ENCODE measurements at regions not wholly inside any gene's neighbourhood (a gene's known extent, or its start where the extent isn't known, plus 50 kb on each side); places are given as distances from the start of the nearest gene placed in this dataset.
A peak's percentile ranks its signal among the peaks of the same experiment; 100 is the strongest.

GRCh38 chr1:234970731-234971476 is 157.7 kb downstream of the TOMM20 start:
- peaks cover 69% of the 10 kb centered on the region for H3K4me1 ChIP-seq (ENCODE audit: insufficient read depth, low read length, severe bottlenecking)
- H3K4me2 ChIP-seq (ENCODE audit: low read length) = no peak overlapping the region
- H3K9ac ChIP-seq (ENCODE audit: low read length) = peak overlapping the region; percentile 27; the same call in 1 of the 2 replicates
- no peaks in the 10 kb centered on the region for H3K79me2 ChIP-seq (ENCODE audit: insufficient read depth, low read length)
- TF ChIP-seq CTCF (IDR thresholded peaks at IDR 0.05; ENCODE audit: low read length) = no peak
- no peak for TF ChIP-seq EZH2 (IDR thresholded peaks at IDR 0.05; ENCODE audit: borderline replicate concordance, low read length)
- no peaks in the 10 kb centered on the region for H3K36me3 ChIP-seq (ENCODE audit: insufficient read depth, low read length)
- H3K27ac ChIP-seq (ENCODE audit: low read depth, low read length, poor library complexity, severe bottlenecking) = peak overlapping the region; percentile 88
- H2AFZ ChIP-seq (ENCODE audit: low read length) = no peak overlapping the region
- no peaks in the 10 kb centered on the region for H3K9me3 ChIP-seq (ENCODE audit: low read length)
- no peaks in the 10 kb centered on the region for H4K20me1 ChIP-seq (ENCODE audit: insufficient read depth, low read length)
- no peaks in the 10 kb centered on the region for H3K27me3 ChIP-seq (ENCODE audit: insufficient read depth, low read length)
- no peak overlapping the region for H3K4me3 ChIP-seq (ENCODE audit: low read depth, low read length, poor library complexity, severe bottlenecking)
- H3K9me2 ChIP-seq (ENCODE audit: low read depth, low read length) = no peaks in the 10 kb centered on the region
- H3F3A ChIP-seq (ENCODE audit: insufficient read depth, low read length) = no peaks in the 10 kb centered on the region

GRCh38 chr1:234970401-234970730 is 158.3 kb downstream of the TOMM20 start:
- H2AFZ ChIP-seq (ENCODE audit: low read length) = no peak overlapping the region
- H3K4me1 ChIP-seq (ENCODE audit: insufficient read depth, low read length, severe bottlenecking) = peaks cover 70% of the 10 kb centered on the region

GRCh38 chr1:234969581-234970400 is 158.8 kb downstream of the TOMM20 start:
- Histone ChIP-seq H3K27me3 (ENCODE audit: insufficient read depth, low read length) (no peaks in the 10 kb centered on the region), H3K79me2 (ENCODE audit: insufficient read depth, low read length) (no peaks in the 10 kb centered on the region), H3K4me2 (ENCODE audit: low read length) (peak overlapping the region; percentile 34), H3K4me1 (ENCODE audit: insufficient read depth, low read length, severe bottlenecking) (peaks cover 74% of the 10 kb centered on the region), H2AFZ (ENCODE audit: low read length) (no peak overlapping the region), H3K36me3 (ENCODE audit: insufficient read depth, low read length) (no peaks in the 10 kb centered on the region), H3K9me2 (ENCODE audit: low read depth, low read length) (no peaks in the 10 kb centered on the region), H3K9me3 (ENCODE audit: low read length) (no peaks in the 10 kb centered on the region), H3K27ac (ENCODE audit: low read depth, low read length, poor library complexity, severe bottlenecking) (peak overlapping the region; percentile 88), H4K20me1 (ENCODE audit: insufficient read depth, low read length) (no peaks in the 10 kb centered on the region), H3K9ac (ENCODE audit: low read length) (peak overlapping the region; percentile 29; the same call in 1 of the 2 replicates), H3F3A (ENCODE audit: insufficient read depth, low read length) (no peaks in the 10 kb centered on the region), H3K4me3 (ENCODE audit: low read depth, low read length, poor library complexity, severe bottlenecking) (no peak overlapping the region)
- TF ChIP-seq CTCF (IDR thresholded peaks at IDR 0.05; ENCODE audit: low read length) (no peak), EZH2 (IDR thresholded peaks at IDR 0.05; ENCODE audit: borderline replicate concordance, low read length) (no peak)

More at GRCh38 chr1:234970401-234970730, 158.3 kb downstream of the TOMM20 start:
- Histone ChIP-seq H3K27me3 (ENCODE audit: insufficient read depth, low read length) (no peaks in the 10 kb centered on the region), H3K9ac (ENCODE audit: low read length) (peak overlapping the region; percentile 10; the same call in 1 of the 2 replicates), H3K27ac (ENCODE audit: low read depth, low read length, poor library complexity, severe bottlenecking) (peak overlapping the region; percentile 88), H3F3A (ENCODE audit: insufficient read depth, low read length) (no peaks in the 10 kb centered on the region), H3K4me2 (ENCODE audit: low read length) (no peak overlapping the region), H4K20me1 (ENCODE audit: insufficient read depth, low read length) (no peaks in the 10 kb centered on the region), H3K79me2 (ENCODE audit: insufficient read depth, low read length) (no peaks in the 10 kb centered on the region), H3K9me2 (ENCODE audit: low read depth, low read length) (no peaks in the 10 kb centered on the region), H3K36me3 (ENCODE audit: insufficient read depth, low read length) (no peaks in the 10 kb centered on the region), H3K4me3 (ENCODE audit: low read depth, low read length, poor library complexity, severe bottlenecking) (no peak overlapping the region), H3K9me3 (ENCODE audit: low read length) (no peaks in the 10 kb centered on the region)
- TF ChIP-seq EZH2 (IDR thresholded peaks at IDR 0.05; ENCODE audit: borderline replicate concordance, low read length) (no peak), CTCF (IDR thresholded peaks at IDR 0.05; ENCODE audit: low read length) (no peak)
